Suprapubic skin (tissue), 4 donors: ENCODE measurements at regions not wholly inside any gene's neighbourhood (a gene's known extent, or its start where the extent isn't known, plus 50 kb on each side); places are given as distances from the start of the nearest gene placed in this dataset.
"Not testable (repeated sequence)": the region's sequence is repeated elsewhere in the genome, so short reads cannot be mapped to it uniquely, and the experiment has no call there.

Experiments
- DNase-seq, 2 donors: peaks; one replicate each; pipeline ENCODE4 v3.0.0-alpha.2; 2019; ENCODE audit warnings: low spot score in 2 of 2
- H3K27ac ChIP-seq: fragments of 200-600 bp; sonication (generic); one replicate; pipeline ENCODE4 v1.5.1; 2019
- H3K27me3 ChIP-seq: fragments of 200-600 bp; sonication (generic); one replicate; pipeline ENCODE4 v1.5.1; 2019
- H3K36me3 ChIP-seq: fragments of 200-600 bp; sonication (generic); one replicate; pipeline ENCODE4 v1.5.1; 2019
- H3K4me1 ChIP-seq: fragments of 200-600 bp; sonication (generic); one replicate; pipeline ENCODE4 v1.5.1; 2019
- H3K4me3 ChIP-seq: fragments of 200-600 bp; sonication (generic); one replicate; pipeline ENCODE4 v1.5.1; 2019; ENCODE audit warnings: mild to moderate bottlenecking
- H3K9me3 ChIP-seq: fragments of 200-600 bp; sonication (generic); one replicate; pipeline ENCODE4 v1.5.1; 2019
- CTCF ChIP-seq, 2 donors: fragments of 200-600 bp in 1 of 2; fragments of 450-650 bp in 1 of 2; sonication (generic) in 1 of 2; IDR thresholded peaks; one replicate each; pipeline ENCODE4 v1.5.1; 2016 to 2019; ENCODE audit warnings: antibody characterized with exemption in 2 of 2, mild to moderate bottlenecking in 1 of 2, moderate library complexity in 1 of 2
- EP300 ChIP-seq: sonication (generic); formaldehyde crosslinking; IDR thresholded peaks from one replicate; pipeline ENCODE4 v1.6.1; 2017; ENCODE audit warnings: antibody characterized with exemption
- POLR2A ChIP-seq, 2 donors: fragments of 450-650 bp; IDR thresholded peaks; one replicate each; pipeline ENCODE4 v1.6.1; 2017; ENCODE audit warnings: antibody characterized with exemption in 2 of 2, mild to moderate bottlenecking in 2 of 2, moderate library complexity in 2 of 2
- POLR2AphosphoS5 ChIP-seq, 3 donors: sonication (generic); formaldehyde crosslinking; IDR thresholded peaks; one replicate each; pipeline ENCODE4 v1.6.1; 2017; ENCODE audit warnings: antibody characterized with exemption in 3 of 3
- WGBS: methylation state at CpG from one replicate; pipeline ENCODE4 v1.1.5; 2018; 5-methylcytosine and 5-hydroxymethylcytosine counted together

- Histone ChIP-seq H3K4me1 (no peaks in the 10 kb centered on the region), H3K9me3 (no peaks in the 10 kb centered on the region), H3K27ac (no peak overlapping the region), H3K4me3 (no peak overlapping the region), H3K27me3 (no peaks in the 10 kb centered on the region), H3K36me3 (no peaks in the 10 kb centered on the region)
- no peak for DNase-seq
- 7% methylated on average over 6 of the region's 6 CpGs for WGBS
- TF ChIP-seq POLR2A (IDR thresholded peaks at IDR 0.05) (no peak), EP300 (no peak), CTCF (IDR thresholded peaks at IDR 0.05) (no peak), POLR2AphosphoS5 (IDR thresholded peaks at IDR 0.05) (no peak)
These were observed 129.5 kb downstream of the TMEM182 start for GRCh38 chr2:102891296-102891695.

GRCh38 chr2:102892698-102893310 lies 131.0 kb downstream of the TMEM182 start:
- Histone ChIP-seq H3K4me3 (no peak overlapping the region), H3K9me3 (no peaks in the 10 kb centered on the region), H3K27me3 (no peaks in the 10 kb centered on the region), H3K36me3 (no peaks in the 10 kb centered on the region), H3K4me1 (no peaks in the 10 kb centered on the region), H3K27ac (no peak overlapping the region)
- WGBS = 68% methylated on average over 10 of the region's 10 CpGs
- no peak for DNase-seq
- TF ChIP-seq EP300 (no peak), POLR2AphosphoS5 (IDR thresholded peaks at IDR 0.05) (no peak), POLR2A (IDR thresholded peaks at IDR 0.05) (no peak), CTCF (IDR thresholded peaks at IDR 0.05) (no peak)

GRCh38 chr2:102893870-102894269 lies 132.0 kb downstream of the TMEM182 start:
- H3K36me3 ChIP-seq = no peaks in the 10 kb centered on the region

GRCh38 chr2:102895376-102895775 lies 133.5 kb downstream of the TMEM182 start:
- Histone ChIP-seq H3K9me3 (no peaks in the 10 kb centered on the region), H3K27ac (no peak overlapping the region), H3K4me3 (no peak overlapping the region), H3K4me1 (no peaks in the 10 kb centered on the region), H3K27me3 (no peaks in the 10 kb centered on the region), H3K36me3 (no peaks in the 10 kb centered on the region)
- DNase-seq = no peak
- no peak for TF ChIP-seq EP300
- no peak for TF ChIP-seq POLR2A (IDR thresholded peaks at IDR 0.05)
- no peak for TF ChIP-seq POLR2AphosphoS5 (IDR thresholded peaks at IDR 0.05)
- TF ChIP-seq CTCF (IDR thresholded peaks at IDR 0.05) = no peak
- 91% methylated on average over 2 of the region's 2 CpGs for WGBS

More at GRCh38 chr2:102893870-102894269, 132.0 kb downstream of the TMEM182 start:
- WGBS = 90% methylated on average over 12 of the region's 12 CpGs
- no peaks in the 10 kb centered on the region for H3K4me1 ChIP-seq
- H3K27ac ChIP-seq = no peak overlapping the region
- H3K27me3 ChIP-seq = no peaks in the 10 kb centered on the region
- DNase-seq = no peak
- no peak for TF ChIP-seq POLR2A (IDR thresholded peaks at IDR 0.05)
- TF ChIP-seq CTCF (IDR thresholded peaks at IDR 0.05) = no peak
- H3K4me3 ChIP-seq = no peak overlapping the region
- H3K9me3 ChIP-seq = no peaks in the 10 kb centered on the region

- H3K4me3 ChIP-seq, DNase-seq, H3K36me3 ChIP-seq, H3K27ac ChIP-seq, H3K9me3 ChIP-seq, H3K27me3 ChIP-seq, H3K4me1 ChIP-seq: not testable (repeated sequence)
- WGBS = 56% methylated on average over 2 of the region's 2 CpGs
These were observed 147.4 kb downstream of the TMEM182 start for GRCh38 chr2:102909240-102909639.

- H3K36me3 ChIP-seq = no peaks in the 10 kb centered on the region
- H3K27ac ChIP-seq = no peak overlapping the region
- 91% methylated on average over 6 of the region's 6 CpGs for WGBS
- H3K4me1 ChIP-seq = no peaks in the 10 kb centered on the region
- H3K4me3 ChIP-seq = no peak overlapping the region
- DNase-seq = no peak
- no peaks in the 10 kb centered on the region for H3K27me3 ChIP-seq
- TF ChIP-seq EP300 (no peak), CTCF (IDR thresholded peaks at IDR 0.05) (no peak), POLR2AphosphoS5 (IDR thresholded peaks at IDR 0.05) (no peak), POLR2A (IDR thresholded peaks at IDR 0.05) (no peak)
- H3K9me3 ChIP-seq = no peaks in the 10 kb centered on the region
These were observed 148.9 kb downstream of the TMEM182 start for GRCh38 chr2:102910724-102911123.
